ENCODE measurements at regions not wholly inside any gene's neighbourhood (a gene's known extent, or its start where the extent isn't known, plus 50 kb on each side); places are given as distances from the start of the nearest gene placed in this dataset.
"Not testable (repeated sequence)": the region's sequence is repeated elsewhere in the genome, so short reads cannot be mapped to it uniquely, and the experiment has no call there.

GRCh38 chr2:37722971-37723370 lies 51.5 kb upstream of the CDC42EP3 start:
- not testable (repeated sequence) for DNase-seq

GRCh38 chr2:37730037-37730818 lies 58.8 kb upstream of the CDC42EP3 start:
- no peak for DNase-seq

- DNase-seq, result not testable (repeated sequence)
Observed at GRCh38 chr2:37732412-37732811, 61.0 kb upstream of the CDC42EP3 start.

- DNase-seq, result no peak
Observed at GRCh38 chr2:37733251-37733650, 61.8 kb upstream of the CDC42EP3 start.

GRCh38 chr2:37733955-37734354 lies 62.5 kb upstream of the CDC42EP3 start:
- DNase-seq, result not testable (repeated sequence)

- not testable (repeated sequence) for DNase-seq
Observed at GRCh38 chr2:37734891-37735523, 63.6 kb upstream of the CDC42EP3 start.

GRCh38 chr2:37735524-37735910 lies 64.1 kb upstream of the CDC42EP3 start:
- not testable (repeated sequence) for DNase-seq

GRCh38 chr2:37737507-37737906 lies 66.1 kb upstream of the CDC42EP3 start:
- no peak for DNase-seq

- DNase-seq, result no peak
Observed at GRCh38 chr2:37738266-37738885, 66.9 kb upstream of the CDC42EP3 start.

- DNase-seq, result no peak
Observed at GRCh38 chr2:37739153-37739552, 67.7 kb upstream of the CDC42EP3 start.

GRCh38 chr2:37740164-37740739 lies 68.8 kb upstream of the CDC42EP3 start:
- no peak for DNase-seq

- DNase-seq, result no peak
Observed at GRCh38 chr2:37742286-37742685, 70.8 kb upstream of the CDC42EP3 start.

- no peak for DNase-seq
Observed at GRCh38 chr2:37744010-37744409, 72.6 kb upstream of the CDC42EP3 start.

- DNase-seq, result not testable (repeated sequence)
Observed at GRCh38 chr2:37744961-37745360, 73.5 kb upstream of the CDC42EP3 start.

GRCh38 chr2:37746011-37746410 lies 74.6 kb upstream of the CDC42EP3 start:
- not testable (repeated sequence) for DNase-seq

- no peak for DNase-seq
Observed at GRCh38 chr2:37746883-37747282, 75.4 kb upstream of the CDC42EP3 start.

GRCh38 chr2:37748541-37748940 lies 77.1 kb upstream of the CDC42EP3 start:
- no peak for DNase-seq

- not testable (repeated sequence) for DNase-seq
Observed at GRCh38 chr2:37750286-37750685, 78.8 kb upstream of the CDC42EP3 start.

- no peak for DNase-seq
Observed at GRCh38 chr2:37752766-37753165, 81.3 kb upstream of the CDC42EP3 start.

- no peak for DNase-seq
Observed at GRCh38 chr2:37753758-37754157, 82.3 kb upstream of the CDC42EP3 start.

- DNase-seq, result not testable (repeated sequence)
Observed at GRCh38 chr2:37755961-37756559, 84.6 kb upstream of the CDC42EP3 start.

GRCh38 chr2:37757456-37757855 lies 86.0 kb upstream of the CDC42EP3 start:
- not testable (repeated sequence) for DNase-seq

- not testable (repeated sequence) for DNase-seq
Observed at GRCh38 chr2:37758141-37758601, 86.7 kb upstream of the CDC42EP3 start.
